NOMO-1 treated with dmso at 0.1 percent for 144 hours (cell line): ENCODE measurements at regions not wholly inside any gene's neighbourhood (a gene's known extent, or its start where the extent isn't known, plus 50 kb on each side); places are given as distances from the start of the nearest gene placed in this dataset.
"Not testable (repeated sequence)": the region's sequence is repeated elsewhere in the genome, so short reads cannot be mapped to it uniquely, and the experiment has no call there.

ENCODE experiments used
- DNase-seq: peaks from one replicate; lab custom pipeline; 2025; ENCODE audit not compliant: unreplicated experiment; lab: John Stamatoyannopoulos, UW

DNA sequence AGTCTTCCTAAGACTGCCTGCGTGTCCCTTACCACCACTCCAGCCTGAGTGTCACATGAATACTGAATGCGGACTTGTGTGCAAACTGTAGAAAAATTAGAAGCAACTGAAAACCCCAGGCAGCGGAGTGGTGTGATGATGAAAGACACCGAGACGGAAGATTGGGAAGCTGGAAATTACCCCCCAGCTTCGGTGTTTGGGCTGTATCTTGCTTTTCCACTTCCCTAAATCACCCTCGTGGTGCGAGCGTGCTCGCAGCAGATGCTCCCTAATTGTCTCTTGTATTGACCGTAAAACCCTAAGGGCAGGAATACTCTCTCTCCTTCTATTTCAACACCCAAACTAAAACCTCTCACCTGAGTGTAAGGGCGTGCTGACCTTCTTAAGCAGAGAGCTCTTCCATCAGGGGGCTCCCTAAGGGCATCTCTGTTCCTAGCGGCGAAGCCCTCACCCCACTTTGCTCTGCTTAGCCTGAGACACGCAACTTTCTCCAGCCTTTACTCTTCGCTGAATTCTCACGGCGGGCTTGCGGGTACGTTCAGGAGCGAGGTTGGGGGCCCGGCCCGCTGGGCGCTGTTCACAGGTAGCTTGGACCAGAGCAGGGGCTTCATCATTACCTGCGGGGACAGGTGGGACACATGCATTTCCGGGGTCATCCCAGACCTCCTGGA, 62.4 kb downstream of the CRYBB2 start:
- peak; percentile 39 for DNase-seq

DNA sequence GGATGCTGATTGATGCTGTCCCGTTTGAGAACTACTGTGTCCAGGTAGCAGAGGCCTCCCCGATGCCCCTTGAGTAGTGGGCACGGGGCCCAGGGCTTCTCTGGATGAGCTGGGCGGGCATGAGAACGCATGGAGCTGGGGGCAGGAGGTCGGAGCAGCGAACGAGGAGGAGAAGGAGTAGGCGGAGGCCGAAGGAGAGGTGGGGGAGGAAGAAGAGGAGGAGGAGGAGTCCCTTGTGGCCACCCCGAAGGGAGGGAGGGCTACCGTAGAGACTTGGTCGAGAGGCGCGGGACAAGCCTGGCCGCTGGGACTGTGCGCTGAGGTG, 62.9 kb downstream of the CRYBB2 start:
- no peak for DNase-seq

DNA sequence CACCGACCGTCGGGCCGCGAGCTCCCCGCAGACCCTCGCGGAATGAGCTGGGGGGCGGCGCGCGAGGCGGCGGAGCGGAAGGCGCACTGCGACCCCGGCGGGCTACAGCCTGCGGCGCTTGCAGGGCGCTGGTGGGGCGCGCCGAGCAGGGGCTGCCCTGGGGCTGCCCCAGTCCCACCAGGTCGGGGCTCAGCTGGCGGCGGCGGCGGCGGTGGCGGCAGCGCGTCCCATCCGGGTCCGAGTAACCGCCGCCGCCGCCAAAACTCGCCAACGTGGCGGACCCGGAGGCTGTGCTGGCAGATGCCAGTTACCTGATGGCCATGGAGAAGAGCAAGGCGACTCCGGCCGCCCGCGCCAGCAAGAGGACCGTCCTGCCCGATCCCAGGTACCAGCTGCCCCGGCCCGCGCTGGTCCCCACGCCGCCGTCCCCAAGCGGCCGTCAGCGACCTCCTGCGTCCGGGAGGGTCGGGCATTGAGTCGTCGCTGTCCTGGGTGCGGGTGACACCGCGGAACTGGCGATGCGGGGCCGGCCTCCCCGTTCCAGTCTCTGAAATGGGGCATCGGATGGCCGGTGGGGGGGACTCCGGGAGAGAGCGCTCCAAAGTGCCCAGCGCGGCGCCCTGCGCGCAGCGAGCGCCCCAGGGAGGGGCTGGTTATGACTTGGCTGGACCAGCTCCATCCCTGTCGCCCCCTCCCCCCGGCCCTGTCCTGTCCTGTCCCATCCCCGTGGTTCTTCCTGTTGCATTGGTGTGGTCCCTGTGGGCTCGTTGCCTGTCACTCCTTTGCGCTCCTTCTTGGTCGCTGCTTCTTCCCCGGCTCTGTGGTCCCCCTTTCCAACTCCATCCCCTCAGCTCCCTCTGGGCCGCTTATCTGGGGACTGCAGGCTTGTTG, 63.5 kb downstream of the CRYBB2 start:
- no peak for DNase-seq

DNA sequence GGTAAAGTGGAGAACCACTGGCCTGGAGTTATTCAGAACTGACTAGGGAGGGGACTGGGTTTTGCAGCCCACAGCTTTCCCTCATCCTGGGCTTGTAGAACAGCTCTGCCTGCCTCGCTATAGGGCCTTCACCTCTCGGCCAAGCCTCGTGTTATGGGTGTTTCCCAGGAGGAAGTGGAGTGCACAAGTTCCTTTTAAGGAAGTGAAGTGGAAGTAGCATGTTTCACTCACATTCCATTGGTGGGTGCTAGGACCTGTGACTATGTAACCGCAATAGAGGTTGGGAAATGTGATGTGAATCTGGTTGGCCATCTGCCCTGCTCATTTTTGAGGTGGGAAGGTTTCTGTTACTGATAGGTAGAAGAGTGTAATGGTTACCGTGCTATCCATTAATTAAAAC, 69.0 kb downstream of the CRYBB2 start:
- not testable (repeated sequence) for DNase-seq

DNA sequence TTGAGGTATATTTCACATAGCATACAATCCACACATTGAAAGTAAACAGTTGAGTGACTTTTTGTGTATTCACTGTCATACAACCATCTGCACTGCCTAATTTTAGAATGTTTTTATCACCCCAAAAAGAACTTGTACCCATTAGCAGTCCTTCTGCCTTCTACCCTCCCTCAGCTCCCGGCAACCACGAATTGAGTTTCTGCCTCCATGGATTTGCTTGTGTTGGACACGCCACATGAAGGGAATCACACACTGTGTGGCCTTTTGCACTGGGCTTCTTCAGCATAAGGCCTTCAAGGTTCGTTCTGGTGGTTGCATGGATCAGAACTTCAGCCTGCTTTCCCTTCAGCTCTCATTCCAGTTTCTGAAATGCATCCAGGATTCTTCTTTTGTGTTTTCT, 82.5 kb downstream of the CRYBB2 start:
- not testable (repeated sequence) for DNase-seq

DNA sequence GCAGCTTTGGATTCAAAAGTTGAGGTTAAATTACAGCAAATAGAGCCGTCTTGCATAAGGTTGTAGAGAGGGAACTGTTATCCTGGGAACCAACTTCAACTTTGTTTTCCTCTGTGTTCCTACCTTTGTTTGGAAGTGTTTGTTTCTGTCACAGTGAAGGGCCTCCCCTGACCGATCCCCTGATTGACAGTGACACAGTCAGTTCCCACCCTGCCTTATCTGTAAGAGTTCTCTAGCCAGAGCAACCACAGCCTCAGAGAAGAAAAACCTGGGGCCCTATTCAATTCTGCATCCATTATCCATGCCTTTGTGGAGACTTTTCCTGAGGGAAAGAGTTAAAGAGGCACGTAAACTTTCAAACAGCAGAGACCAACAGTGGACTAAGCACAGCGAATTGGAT, 90.1 kb downstream of the CRYBB2 start:
- not testable (repeated sequence) for DNase-seq

DNA sequence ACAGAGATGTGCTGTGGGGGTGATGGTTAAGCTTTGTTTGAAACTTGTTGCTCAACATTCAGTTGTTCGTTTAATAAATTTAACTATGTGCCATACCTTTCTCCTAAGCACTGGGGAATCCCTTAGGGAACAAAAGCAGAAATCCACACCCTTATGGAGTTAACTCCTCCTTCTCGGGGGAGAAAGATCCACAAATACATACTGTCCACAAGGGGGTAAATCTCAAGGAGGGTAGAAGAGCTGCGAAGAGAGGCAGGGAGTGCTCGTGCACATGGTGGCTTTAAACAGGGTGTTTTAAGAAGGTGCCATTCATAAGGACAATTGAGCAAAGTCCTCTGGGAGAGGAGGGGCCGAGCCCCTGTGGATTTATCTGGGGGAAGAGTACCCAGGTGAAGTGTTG, 92.5 kb downstream of the CRYBB2 start:
- DNase-seq: not testable (repeated sequence)

DNA sequence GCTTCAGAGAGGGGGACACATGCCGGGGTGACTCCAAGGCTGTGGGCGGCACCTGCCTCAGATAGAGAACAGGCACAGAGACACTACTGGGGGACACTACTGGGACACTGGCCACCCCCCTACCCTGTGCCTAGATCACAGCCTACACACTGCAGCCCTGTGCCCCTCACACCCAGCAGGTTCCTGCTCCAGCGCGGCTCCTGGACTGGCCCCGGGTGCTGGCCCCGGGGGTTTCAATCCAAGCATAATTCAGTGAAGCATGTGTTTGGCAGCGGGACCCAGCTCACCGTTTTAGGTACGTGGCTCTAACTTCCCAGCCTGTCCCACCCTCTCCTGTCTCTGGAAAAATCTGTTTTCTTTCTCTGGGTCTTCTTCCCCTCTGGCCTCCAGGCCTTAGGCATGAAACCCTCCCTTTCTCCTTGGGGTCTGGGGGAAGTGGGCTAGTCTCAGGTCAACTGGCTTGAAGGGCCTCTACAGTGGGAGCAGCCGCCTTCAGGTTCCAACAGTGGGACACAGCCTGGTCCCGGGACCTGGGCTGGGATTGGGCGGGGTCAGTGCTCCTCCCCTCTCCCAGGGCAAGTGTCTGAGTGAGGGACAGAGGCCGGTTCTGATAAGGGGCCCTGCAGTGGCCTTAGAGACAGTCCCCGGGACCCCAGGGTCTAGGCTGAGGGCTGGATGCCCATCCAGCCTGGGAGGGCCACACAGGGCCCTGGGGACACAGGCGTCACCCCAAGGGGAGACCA, 98.8 kb downstream of the CRYBB2 start:
- DNase-seq: no peak

DNA sequence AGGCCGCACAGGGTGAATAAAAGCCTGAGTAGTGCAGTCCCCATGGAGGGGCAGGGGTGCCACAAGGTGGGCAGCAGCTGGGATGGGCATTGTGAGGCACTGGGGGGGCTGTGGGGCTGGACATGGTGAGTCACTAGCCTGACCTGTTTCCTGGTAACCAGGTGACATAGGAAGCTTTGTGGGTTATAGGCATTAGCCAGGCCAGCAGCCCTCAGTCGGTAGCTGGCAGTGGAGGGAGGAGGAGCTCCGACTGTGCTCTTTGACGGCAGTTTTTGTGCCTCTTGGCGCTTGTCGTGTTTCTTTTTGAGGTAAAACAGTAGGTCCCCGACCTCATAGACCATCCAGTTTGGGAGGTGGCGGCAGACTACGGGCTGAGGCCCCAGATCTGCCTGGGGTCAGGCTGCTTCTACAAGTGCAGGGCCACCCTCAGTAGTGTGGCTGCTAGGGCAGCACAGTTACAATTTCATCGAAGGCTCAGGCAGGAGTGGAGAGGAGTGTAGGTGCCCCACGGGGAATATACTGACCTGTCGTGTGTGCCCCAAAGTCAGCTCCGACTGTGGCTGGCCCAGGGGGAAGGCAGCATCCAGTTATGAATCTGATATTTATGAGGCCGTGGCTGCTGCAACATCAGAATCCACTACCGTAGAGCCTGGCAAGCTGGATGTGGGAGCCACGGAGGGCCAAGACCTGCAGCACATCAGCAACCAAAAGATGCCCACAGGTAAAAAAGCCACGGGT, 107.7 kb downstream of the CRYBB2 start:
- DNase-seq: no peak

DNA sequence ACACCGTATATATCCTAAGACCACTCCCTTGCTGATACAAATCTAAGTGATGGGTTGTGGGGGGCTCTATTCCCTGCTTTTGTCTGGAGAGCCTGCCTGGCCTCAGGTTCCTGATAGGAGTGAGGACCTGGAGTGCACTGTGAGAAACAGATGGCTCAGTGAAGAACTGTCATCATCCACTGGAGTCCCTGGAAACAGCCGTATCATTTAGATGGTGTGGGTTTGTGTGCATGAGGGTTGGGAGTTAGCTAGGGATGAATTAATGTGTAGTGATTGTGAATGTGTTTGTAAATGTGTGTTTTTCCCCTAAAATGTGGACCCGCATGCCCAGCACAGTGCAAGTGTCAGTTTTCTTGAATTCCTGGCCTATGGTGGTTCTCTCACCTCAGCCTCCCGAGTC, 111.6 kb downstream of the CRYBB2 start:
- no peak for DNase-seq

DNA sequence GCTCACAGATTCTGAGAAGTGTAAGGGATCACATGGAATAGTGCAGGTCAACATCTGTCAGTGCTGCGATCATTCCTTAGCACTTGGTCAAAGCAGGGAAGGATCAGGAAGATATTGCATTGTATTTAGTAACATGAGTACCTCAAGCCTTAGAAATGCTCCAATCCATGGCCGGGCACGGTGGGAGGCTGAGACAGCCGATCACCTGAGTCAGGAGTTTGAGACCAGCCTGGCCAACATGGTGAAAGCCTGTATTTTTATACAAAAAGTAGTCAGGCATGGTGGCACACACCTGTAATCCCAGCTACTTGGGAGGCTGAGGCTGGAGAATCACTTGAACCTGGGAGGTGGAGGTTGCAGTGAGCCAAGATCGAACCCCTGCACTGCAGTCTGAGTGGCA, 112.5 kb downstream of the CRYBB2 start:
- DNase-seq: not testable (repeated sequence)

DNA sequence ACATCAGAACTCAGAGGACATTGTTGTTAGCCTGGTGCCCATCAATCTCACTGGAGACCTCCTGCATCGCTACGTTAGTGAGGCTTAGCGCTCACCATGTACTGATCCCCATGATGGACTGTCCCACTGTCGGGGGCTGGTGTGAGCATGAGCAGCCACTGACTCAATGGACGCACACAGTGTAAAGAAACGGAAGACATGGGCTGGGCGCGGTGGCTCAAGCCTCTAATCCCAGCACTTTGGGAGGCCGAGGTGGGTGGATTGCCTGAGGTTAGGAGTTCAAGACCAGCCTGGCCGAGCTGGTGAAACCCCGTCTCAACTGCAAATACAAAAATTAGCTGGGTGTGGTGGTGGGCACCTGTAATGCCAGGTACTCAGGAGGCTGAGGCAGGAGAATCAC, 112.9 kb downstream of the CRYBB2 start:
- no peak for DNase-seq

DNA sequence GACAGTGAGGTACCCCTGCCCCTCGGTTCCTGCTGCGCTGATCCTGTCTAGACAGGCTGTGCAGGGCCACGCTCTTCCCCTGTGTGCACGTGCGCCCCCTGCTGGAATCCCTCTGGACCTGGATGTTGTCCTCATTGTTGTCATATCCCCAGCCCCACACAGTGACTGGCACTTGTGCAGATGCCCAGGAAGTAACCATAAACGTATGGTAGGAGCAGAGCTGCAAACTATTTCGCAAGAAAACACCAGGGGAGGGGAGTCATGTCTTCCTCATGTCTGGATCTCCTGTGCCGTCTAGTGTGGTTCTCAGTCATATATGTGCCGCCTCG, 114.7 kb downstream of the CRYBB2 start:
- DNase-seq: peak; percentile 13

DNA sequence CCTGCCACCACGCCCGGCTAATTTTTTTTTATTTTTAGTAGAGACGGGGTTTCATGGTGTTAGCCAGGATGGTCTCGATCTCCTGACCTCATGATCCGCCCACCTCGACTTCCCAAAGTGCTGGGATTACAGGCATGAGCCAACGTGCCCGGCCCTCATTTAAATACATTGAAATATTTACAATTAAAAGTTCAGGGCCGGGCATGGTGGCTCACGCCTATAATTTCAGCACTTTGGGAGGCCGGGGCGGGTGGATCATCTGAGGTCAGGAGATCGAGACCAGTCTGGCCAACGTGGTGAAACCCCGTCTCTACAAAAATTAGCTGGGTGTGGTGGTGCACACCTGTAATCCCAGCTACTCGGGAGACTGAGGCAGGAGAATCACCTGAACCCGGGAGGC, 115.2 kb downstream of the CRYBB2 start:
- not testable (repeated sequence) for DNase-seq

DNA sequence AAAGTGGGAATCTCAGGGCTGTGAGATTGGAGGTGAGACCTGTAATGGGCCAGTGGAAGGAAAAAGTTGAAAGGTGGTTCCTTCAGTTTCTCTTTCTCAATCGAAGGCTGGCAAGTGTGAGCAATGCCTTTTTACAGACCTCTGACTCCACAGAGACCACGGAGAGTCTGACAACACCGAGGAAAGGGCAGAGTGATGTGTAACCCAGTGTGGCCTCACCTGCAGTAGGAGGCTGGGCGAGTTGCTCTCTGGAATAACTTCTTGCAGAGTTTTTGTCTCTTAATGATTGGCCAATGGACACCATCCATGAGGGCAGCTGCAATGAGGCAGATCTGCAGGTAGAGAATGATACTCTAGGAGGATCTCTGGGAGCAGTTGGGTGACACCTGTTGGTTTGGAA, 115.8 kb downstream of the CRYBB2 start:
- not testable (repeated sequence) for DNase-seq

DNA sequence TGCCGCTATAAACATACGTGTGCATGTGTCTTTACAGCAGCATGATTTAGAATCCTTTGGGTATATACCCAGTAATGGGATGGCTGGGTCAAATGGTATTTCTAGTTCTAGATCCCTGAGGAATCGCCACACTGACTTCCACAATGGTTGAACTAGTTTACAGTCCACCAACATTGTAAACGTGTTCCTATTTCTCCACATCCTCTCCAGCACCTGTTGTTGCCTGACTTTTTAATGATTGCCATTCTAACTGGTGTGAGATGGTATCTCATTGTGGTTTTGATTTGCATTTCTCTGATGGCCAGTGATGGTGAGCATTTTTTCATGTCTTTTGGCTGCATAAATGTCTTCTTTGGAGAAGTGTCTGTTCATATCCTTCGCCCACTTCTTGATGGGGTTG, 121.1 kb downstream of the CRYBB2 start:
- DNase-seq: not testable (repeated sequence)

DNA sequence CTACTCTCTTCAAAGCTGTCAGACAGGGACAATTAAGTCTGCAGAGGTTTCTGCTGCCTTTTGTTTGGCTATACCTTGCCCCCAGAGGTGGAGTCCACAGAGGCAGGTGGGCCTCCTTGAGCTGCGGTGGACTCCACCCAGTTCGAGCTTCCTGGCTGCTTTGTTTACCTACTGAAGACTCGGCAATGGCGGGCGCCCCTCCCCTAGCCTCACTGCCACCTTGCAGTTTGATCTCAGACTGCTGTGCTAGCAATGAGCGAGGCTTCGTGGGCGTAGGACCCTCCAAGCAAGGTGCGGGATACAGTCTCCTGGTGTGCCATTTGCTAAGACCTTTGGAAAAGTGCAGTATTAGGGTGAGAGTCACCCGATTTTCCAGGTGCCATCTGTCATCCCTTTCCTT, 124.9 kb downstream of the CRYBB2 start:
- not testable (repeated sequence) for DNase-seq

DNA sequence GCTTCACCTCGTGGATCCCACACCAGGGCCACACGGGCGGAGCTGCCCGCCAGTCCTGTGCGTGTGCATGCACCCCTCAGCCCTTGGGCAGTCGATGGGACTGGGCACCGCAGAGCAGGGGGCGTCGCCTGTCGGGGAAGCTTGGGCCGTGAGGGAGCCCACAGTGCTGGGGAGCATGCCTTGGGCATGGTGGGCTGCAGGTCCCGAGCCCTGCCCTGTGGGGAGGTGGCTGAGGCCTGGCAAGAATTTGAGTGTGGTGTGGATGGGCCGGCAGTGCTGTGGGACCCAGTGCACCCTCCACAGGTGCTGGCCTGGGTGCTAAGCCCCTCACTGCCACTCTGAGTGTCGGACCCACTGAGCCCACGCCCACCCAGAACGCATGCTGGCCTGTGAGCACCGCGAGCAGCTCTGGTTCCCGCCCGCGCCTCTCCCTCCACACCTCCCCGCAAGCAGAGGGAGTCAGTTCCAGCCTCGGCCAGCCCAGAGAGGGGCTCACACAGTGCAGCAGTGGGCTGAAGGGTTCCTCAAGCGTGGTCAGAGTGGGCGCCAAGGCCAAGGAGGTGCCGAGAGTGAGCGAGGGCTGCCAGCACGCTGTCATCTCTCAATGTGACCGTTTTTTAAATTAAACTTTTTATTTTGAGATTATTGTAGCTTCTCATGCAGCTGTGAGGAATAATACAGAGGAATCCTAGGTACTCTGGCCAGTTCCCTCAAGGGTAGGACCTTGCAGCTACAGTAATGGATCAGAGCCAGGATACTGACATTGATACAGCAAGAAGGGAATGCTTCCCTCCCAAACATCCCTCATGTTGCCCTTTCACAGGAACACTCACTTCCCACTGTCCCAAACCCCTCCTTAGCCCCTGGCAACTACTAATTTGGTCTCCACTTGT, 127.7 kb downstream of the CRYBB2 start:
- no peak for DNase-seq

DNA sequence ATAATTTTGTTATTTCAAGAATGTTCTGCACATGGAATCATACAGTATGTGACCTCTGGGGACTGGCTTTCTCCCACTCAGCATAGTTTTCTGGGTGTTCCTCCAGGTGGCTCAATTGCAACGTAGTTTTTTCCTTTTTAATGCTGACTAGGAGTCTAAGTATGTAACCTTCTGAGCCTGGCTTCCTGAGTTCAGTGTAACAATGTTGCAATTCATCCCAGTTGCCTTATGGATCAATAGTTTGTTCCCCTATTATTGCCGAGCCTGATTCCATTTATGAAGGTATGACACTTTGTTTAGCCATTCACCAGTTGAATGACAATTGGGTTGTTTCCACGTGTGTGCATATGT, 128.3 kb downstream of the CRYBB2 start:
- no peak for DNase-seq

DNA sequence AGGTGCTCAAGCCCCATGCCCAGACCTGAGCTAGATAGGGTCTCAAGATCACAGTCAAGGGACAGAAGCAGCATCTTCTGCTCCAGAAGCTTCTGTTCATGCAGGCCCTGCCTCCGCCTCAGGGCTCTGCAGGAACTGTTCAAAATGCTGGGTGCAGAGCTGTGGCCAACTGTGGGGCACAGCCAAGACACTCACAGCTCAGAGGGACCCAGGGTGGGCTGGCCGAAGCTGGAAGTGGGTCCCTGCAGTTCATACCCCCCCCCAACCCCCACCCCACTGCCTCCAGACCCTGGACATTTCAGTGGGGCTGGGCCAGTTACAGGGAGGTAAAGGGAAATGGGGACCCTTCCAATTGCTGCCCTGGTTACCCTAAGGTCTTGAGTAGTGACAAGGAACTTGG, 129.0 kb downstream of the CRYBB2 start:
- DNase-seq: no peak
